GDM1 (cell line): ENCODE measurements at regions not wholly inside any gene's neighbourhood (a gene's known extent, or its start where the extent isn't known, plus 50 kb on each side); places are given as distances from the start of the nearest gene placed in this dataset.
"Not testable (repeated sequence)": the region's sequence is repeated elsewhere in the genome, so short reads cannot be mapped to it uniquely, and the experiment has no call there.

Source experiments
- DNase-seq: peaks from one replicate; lab custom pipeline; 2025; lab: John Stamatoyannopoulos, UW

- DNase-seq, result no peak
Observed at GRCh38 chrX:139026811-139027210, 315.3 kb upstream of the FGF13 start.

GRCh38 chrX:139026406-139026805 lies 314.9 kb upstream of the FGF13 start:
- no peak for DNase-seq

- DNase-seq, result no peak
Observed at GRCh38 chrX:139025816-139026215, 314.3 kb upstream of the FGF13 start.

GRCh38 chrX:139023531-139023930 lies 312.0 kb upstream of the FGF13 start:
- no peak for DNase-seq

GRCh38 chrX:139020801-139021200 lies 309.3 kb upstream of the FGF13 start:
- no peak for DNase-seq

- no peak for DNase-seq
Observed at GRCh38 chrX:139018436-139018835, 306.9 kb upstream of the FGF13 start.

GRCh38 chrX:139015627-139016026 lies 304.1 kb upstream of the FGF13 start:
- DNase-seq, result no peak

- no peak for DNase-seq
Observed at GRCh38 chrX:139008185-139008584, 296.7 kb upstream of the FGF13 start.

GRCh38 chrX:139003856-139004527 lies 292.5 kb upstream of the FGF13 start:
- not testable (repeated sequence) for DNase-seq

- DNase-seq, result no peak
Observed at GRCh38 chrX:139002319-139002718, 290.8 kb upstream of the FGF13 start.

GRCh38 chrX:138996268-138996667 lies 284.8 kb upstream of the FGF13 start:
- DNase-seq, result no peak

GRCh38 chrX:138995458-138995857 lies 283.9 kb upstream of the FGF13 start:
- no peak for DNase-seq

GRCh38 chrX:138990425-138990824 lies 278.9 kb upstream of the FGF13 start:
- DNase-seq, result not testable (repeated sequence)

- DNase-seq, result no peak
Observed at GRCh38 chrX:138986866-138987265, 275.3 kb upstream of the FGF13 start.

GRCh38 chrX:138986235-138986634 lies 274.7 kb upstream of the FGF13 start:
- no peak for DNase-seq

- no peak for DNase-seq
Observed at GRCh38 chrX:138982365-138982764, 270.8 kb upstream of the FGF13 start.

- DNase-seq, result no peak
Observed at GRCh38 chrX:138964501-138964900, 253.0 kb upstream of the FGF13 start.

- not testable (repeated sequence) for DNase-seq
Observed at GRCh38 chrX:138962419-138962818, 250.9 kb upstream of the FGF13 start.

- no peak for DNase-seq
Observed at GRCh38 chrX:138954976-138955375, 243.5 kb upstream of the FGF13 start.

GRCh38 chrX:138946926-138947325 lies 235.4 kb upstream of the FGF13 start:
- no peak for DNase-seq

- DNase-seq, result no peak
Observed at GRCh38 chrX:138945219-138945618, 233.7 kb upstream of the FGF13 start.

- no peak for DNase-seq
Observed at GRCh38 chrX:138939038-138939437, 227.5 kb upstream of the FGF13 start.

GRCh38 chrX:138938003-138938402 lies 226.5 kb upstream of the FGF13 start:
- no peak for DNase-seq

GRCh38 chrX:138931212-138931611 lies 219.7 kb upstream of the FGF13 start:
- DNase-seq, result no peak
